Fibroblast of mammary gland (primary cell): ENCODE measurements at regions not wholly inside any gene's neighbourhood (a gene's known extent, or its start where the extent isn't known, plus 50 kb on each side); places are given as distances from the start of the nearest gene placed in this dataset.

Experiments used
- DNase-seq: peaks from one replicate; pipeline ENCODE4 v3.0.0-alpha.2; 2010; ENCODE audit warnings: low read depth
- H3K4me3 ChIP-seq: 2 replicates; pipeline ENCODE4 v1.5.1; 2011; ENCODE audit warnings: low read depth, mild to moderate bottlenecking, low read length, moderate library complexity; ENCODE audit not compliant: control insufficient read depth
- TF ChIP-seq, protein P1 (sequence below): conservative IDR thresholded peaks from 2 replicates; pipeline ENCODE4 v1.5.1; 2011; ENCODE audit warnings: low read depth, low read length, inconsistent platforms; ENCODE audit not compliant: control insufficient read depth, insufficient read depth

DNA sequence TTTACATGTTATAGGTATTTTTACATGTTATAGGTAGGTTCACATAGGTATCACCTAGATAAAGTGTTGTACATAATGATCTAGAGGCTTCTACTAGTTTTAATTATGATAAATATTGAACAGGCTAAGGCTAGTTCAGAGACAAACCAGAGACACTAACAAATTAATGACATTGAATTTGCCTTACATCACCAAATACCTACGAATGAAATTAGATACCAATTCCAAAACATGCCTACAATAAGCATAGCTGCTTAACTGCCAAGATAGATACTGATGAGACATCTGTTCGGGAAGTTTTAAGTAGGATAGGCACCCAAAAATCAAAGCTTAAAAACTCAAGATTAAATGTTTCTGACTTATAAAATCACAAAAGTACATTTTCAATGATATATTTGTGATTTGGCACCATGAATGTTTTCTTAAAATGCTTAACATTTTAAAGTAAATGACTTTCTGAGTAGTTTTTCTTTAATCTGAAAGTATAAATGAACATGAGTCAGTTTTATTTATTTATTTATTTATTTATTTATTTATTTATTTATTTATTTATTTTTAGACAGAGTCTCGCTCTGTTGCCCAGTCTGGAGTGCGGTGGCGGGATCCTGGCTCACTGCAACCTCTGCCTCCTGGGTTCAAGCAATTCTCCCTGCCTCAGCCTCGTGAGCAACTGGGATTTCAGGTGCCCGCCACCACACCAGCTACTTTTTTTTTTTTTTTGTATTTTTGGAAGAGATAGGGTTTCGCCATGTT, 703.1 kb upstream of the ARRDC3 start:
- no peak for DNase-seq
- no peak overlapping the region for H3K4me3 ChIP-seq
- TF ChIP-seq, protein P1, sequence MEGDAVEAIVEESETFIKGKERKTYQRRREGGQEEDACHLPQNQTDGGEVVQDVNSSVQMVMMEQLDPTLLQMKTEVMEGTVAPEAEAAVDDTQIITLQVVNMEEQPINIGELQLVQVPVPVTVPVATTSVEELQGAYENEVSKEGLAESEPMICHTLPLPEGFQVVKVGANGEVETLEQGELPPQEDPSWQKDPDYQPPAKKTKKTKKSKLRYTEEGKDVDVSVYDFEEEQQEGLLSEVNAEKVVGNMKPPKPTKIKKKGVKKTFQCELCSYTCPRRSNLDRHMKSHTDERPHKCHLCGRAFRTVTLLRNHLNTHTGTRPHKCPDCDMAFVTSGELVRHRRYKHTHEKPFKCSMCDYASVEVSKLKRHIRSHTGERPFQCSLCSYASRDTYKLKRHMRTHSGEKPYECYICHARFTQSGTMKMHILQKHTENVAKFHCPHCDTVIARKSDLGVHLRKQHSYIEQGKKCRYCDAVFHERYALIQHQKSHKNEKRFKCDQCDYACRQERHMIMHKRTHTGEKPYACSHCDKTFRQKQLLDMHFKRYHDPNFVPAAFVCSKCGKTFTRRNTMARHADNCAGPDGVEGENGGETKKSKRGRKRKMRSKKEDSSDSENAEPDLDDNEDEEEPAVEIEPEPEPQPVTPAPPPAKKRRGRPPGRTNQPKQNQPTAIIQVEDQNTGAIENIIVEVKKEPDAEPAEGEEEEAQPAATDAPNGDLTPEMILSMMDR: no peak

DNA sequence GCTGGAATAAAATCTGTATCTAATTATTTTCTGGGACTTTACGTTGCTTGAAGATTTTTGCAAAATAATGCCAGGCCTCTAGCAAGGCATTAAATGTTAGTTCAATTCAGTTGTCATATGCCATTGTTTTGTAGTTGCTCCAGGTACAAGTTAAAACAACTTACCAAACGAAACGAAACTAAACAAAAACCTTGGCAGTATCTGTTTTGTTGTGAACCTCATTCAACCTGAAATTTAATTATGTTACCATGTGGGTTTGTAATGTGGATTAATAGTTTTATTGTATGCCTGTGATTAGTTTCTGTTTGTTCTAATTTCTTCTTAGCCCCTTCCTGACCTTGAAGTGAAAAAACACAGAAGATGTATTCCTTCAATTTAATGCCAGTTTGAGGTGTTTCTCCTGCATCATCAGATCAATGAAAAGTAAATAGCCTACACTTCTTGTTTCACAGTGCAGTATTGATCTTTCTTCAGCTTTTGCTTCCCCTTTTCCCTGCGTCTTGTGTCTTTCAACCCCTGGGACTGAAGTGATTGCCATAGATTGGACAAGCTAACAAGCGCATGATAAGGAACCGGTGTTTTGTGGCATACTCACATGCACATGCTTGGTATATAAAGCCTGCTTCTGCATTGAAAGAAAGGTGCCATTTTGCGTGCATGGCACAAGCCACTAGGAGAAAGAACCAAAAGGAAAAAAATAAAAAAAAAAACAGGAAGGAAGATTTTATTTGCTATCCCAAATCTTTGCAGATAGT, 699.0 kb upstream of the ARRDC3 start:
- H3K4me3 ChIP-seq: peak overlapping the region; percentile 15
- TF ChIP-seq, protein P1: no peak
- peak; percentile 7 for DNase-seq

DNA sequence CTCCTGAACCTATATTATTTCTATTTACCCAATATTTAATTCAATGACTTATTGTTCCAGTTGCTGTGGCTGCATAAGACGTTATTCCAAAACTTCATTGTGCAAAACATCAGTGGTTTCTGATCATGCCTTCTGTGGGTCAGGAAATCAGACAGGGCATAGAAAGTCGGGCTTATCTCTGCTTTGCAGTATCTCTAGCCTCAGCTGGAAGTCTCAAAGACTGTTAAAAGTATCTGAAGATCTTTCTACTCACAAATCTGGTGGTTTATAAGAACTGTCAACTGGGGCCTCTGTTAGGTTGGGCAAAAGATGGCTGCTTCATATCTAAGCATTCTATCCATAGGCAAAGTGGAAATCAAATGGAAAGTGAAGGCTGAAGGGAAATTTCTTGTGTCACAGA, 687.7 kb upstream of the ARRDC3 start:
- no peak overlapping the region for H3K4me3 ChIP-seq
- no peak for DNase-seq
- TF ChIP-seq, protein P1: no peak

DNA sequence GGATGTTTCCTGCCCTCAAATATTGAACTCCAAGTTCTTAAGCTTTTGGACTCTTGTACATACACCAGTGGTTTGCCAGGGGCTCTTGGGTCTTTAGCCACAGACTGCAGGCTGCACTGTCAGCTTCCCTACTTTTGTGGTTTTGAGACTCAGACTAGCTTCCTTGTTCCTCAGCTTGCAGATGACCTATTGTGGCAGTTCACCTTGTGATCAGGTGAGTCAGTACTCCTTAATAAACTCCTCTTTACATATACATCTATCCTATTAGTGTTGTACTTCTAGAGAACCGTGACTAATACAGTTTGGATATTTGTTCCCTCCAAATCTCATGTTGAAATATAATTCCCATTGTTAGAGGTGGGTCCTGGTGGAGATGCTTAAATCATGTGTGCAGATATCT, 681.9 kb upstream of the ARRDC3 start:
- TF ChIP-seq, protein P1: no peak
- H3K4me3 ChIP-seq: no peak overlapping the region

DNA sequence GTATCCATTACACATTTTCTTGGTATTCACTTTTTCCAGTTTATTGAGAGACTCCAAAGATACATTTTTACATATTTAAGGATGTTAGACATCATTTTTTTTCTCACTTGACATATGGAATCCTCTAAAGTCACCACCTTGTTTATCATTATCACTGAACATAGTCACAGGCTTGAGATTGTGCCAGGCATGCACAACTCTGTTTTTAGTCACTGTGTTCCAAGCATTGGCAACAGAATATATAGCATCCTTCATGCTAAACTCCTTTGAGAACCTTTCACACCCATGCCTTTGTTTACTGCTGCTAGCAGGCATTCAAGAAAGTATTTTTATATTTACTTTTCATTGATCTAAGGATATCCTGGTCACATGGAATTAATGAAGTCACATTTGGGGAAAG, 668.6 kb upstream of the ARRDC3 start:
- DNase-seq: no peak
- no peak overlapping the region for H3K4me3 ChIP-seq
- TF ChIP-seq, protein P1: no peak

More for the DNA sequence above, 681.9 kb upstream of the ARRDC3 start:
- no peak for DNase-seq

DNA sequence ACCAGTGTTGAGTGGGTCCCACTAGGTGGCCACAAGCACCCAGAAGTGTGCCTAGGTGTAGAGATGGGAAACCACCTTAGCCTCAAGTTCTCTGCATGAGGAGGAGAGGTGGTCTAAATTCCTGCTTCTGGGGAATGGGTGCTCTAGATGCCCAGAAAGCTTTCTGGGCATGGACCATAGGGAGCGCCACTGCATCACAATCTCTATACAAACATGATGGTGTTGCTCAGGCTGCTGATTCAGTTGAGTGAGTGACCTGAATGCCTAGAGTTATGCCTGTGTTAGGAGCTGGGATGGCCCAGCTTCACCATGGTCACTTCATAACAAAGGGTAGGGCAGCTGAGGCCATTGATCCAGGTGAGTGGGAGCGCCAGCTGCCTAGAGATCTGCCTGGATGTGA, 667.9 kb upstream of the ARRDC3 start:
- TF ChIP-seq, protein P1: no peak
- no peak overlapping the region for H3K4me3 ChIP-seq
- no peak for DNase-seq
